GM18505 (cell line): ENCODE measurements at regions not wholly inside any gene's neighbourhood (a gene's known extent, or its start where the extent isn't known, plus 50 kb on each side); places are given as distances from the start of the nearest gene placed in this dataset.
A peak's percentile ranks its signal among the peaks of the same experiment; 100 is the strongest.

Experiments
- ATAC-seq: cut with Tn5 transposase; IDR thresholded peaks from one replicate; pipeline ENCODE4 v1.9.1; 2021; ENCODE audit not compliant: unreplicated experiment
- POLR2A ChIP-seq: IDR thresholded peaks from 4 replicates; pipeline ENCODE4 v1.6.1; 2011; ENCODE audit warnings: borderline replicate concordance; ENCODE audit not compliant: insufficient read depth, insufficient read length; ENCODE audit errors: extremely low read depth

DNA sequence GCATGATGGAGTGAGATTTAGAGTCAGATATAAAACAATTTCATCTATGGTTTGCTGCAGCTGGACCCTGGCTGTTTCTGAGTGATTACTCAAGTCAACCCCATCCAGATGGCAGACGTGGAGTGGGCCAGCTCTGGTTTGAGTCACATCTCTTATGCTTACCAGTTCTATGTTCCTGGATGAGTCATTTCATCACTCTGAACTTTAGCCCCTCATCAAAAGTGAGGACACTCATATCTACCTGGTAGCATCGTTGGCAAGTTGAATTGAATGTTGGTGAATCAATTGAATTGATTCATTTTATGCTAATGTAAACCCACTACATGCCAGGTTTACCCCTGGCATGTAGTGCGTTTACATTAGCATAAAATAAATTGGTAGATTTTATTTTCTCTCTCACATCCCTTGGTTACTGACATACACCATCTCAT lies 176.4 kb downstream of the FGF18 start:
- TF ChIP-seq POLR2A = no peak
- ATAC-seq = peak; percentile 77

DNA sequence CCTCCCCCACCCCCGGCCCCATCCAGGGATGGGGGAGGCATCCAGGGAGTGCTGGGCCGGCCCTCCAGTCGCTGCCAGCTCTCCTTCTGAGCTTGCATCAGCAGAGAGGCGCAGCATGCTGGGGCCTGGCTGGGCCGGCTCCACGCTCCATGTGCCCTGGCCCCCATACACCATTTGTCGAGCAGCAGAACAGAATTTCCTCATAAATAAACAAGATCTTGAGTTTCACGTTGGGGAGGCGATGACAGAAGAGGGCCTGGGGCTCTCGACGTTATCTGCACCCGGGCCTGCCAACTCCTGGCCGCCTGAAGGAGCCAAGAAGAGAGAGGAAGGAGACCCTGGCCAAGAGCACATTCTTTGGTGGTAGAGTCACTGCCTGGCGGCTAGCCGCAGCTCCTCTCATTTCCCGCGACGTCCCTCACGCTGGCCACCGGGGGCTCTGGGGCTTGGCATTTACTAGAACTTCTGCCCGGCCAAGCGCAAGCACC lies 177.0 kb downstream of the FGF18 start:
- no peak for TF ChIP-seq POLR2A
- ATAC-seq = no peak

DNA sequence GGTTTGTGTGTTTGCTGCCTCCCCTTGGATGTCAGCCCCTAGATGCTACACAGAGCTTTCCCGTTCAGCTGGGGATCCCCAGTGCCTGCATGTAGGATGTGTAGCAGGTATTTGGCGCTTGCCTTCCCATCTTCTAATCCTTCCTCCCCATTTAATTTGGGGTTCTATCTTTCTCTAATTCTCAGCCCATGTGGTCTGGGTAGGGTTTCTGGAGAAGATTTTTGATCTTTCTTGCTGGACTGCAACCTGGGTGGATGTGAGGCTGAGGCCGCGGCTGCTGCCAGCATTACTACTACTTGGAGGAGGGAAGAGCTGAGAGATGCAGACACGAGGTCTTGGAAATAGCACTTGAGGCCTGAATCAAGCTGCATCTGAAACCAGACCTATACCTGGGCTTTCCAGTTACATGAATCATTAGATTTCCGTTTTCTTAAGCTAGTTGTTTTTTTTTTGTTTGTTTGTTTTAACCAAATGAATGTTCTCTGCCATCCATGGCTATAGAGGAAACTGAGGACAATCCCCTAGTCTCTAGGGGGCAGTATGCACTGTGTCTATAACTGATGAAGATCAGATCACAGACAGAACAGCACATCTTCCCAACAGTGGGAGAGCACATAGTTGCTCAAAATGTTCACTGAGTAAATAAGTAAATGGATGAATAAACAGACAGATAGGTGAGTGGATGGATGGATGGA lies 178.6 kb downstream of the FGF18 start:
- ATAC-seq = no peak
- no peak for TF ChIP-seq POLR2A

DNA sequence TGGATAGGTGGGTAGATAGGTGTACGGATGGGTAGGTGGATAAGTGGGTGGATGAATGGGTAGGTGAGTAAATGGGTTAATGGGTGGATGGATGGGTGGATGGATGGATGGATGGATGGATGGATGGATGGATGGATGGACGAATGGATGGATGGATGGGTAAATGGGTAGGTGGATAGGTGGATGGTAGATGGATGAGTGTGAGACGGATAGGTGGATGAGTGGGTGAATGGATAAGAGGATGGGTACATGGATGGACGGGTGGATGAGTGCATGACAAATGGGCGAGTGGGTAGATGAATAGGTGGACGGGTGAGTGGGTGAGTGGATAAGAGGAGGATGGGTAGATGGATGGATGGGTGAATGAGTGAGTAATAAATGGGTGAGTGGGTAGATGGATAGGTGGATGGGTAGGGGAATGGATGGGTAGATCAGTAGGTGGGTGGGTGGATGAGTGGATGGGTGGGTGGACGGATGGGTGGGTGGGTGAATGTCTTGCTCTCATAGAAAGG lies 179.2 kb downstream of the FGF18 start:
- no peak for ATAC-seq
- no peak for TF ChIP-seq POLR2A

DNA sequence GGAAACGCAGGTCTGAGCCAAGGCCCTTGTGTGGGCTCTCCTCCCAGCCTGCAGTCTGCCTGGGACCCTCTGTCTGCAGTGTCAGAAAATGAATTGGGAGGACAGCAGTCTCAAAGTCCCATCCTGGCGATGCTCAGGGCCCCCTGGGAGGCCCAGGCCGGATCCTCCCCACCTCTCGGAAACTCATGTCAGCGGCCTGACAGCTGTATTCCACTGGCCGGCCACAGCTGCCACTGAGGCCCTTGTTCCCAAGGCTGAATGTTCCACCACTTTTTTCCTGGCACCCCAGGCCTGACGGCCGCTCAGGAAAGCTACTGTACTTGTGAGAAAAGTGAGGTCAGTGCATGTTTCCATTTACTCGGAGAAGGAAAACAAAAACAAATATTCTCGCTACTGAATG lies 180.0 kb downstream of the FGF18 start:
- no peak for ATAC-seq
- TF ChIP-seq POLR2A = no peak

DNA sequence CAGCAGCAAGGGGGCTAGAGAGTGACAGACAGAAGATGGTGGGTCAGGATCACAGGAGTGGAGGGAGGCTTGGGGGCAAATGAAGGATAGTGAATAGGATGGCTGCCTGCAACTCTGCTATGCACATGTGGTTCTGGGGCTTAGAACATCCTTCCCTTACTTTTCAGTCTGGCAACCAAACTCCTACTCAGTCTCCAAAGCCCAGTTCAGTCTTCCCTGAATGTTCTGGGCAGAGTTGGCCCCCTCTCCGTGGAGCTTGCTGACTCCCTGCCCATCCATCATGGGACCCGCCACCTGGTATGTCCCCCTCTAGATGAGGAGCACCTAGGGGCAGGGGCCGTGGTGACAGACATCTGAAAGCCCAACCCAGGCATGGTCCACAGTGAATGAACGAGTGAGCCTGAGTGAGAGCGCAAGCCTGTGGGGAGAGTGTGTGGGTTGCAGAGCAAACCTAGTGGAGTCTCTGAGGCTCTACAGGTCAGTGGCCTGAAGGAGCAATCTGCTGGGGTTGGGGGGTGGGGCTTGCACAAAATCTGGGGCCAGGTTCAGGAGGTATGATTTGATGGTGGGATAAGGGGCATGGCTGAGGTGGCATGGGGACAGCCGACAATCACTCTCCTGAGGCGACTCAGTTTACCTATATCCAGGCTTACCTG lies 180.6 kb downstream of the FGF18 start:
- no peak for TF ChIP-seq POLR2A
- ATAC-seq = no peak

DNA sequence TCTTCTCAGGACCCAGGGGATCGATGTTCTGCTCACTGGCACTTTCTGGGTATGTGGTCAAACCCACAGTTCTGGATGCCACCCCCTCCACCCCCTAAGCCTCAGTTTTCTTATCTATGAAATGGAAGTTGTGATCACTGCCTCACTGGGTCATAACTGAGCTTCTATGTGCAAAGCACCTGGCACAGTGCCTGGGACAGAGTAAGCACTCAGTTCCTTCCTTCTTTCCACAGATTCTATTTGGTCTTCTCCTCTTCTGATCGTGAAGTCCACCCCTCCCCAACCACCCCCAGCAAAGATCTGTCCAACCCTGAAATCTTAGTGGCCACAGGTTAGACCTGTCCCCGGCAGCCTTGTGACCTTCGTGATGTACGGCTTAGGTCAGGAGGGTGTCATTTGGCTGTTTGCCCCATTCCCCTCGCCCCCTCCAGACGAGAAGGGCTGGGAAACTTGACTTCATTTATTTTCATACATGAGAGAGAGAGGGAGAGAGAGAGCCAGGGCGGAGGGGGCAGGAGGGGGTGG lies 181.4 kb downstream of the FGF18 start:
- TF ChIP-seq POLR2A = no peak
- ATAC-seq = no peak

DNA sequence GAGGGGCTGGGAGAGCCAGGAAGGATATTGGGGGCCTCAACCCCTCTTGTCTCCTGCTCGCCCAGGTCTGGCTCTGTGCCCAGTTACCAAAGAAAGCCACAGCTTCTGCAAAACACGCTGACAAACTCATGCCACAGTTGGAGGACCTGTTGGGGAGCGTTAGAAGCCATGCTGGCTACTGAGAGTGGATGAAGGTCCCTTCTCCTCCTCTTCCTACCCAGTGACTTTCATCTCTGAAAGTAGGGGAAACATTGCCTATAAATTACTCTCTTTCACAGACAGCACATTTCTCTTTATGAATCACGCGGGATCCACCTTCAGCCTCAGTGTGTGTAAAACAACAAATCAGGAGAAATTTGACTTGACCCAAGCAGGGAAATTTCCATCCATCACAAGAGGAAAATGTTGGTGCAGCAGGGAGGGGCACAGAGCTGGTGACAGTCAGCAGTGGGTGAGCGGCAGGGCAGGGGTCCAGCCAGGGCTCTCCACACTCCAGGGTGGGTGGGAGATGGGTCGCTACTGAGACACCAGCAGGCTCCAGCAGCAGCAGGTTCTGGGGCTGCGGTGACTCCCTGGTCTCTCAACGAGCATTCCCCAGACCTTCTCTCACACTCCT lies 181.9 kb downstream of the FGF18 start:
- no peak for ATAC-seq
- no peak for TF ChIP-seq POLR2A

DNA sequence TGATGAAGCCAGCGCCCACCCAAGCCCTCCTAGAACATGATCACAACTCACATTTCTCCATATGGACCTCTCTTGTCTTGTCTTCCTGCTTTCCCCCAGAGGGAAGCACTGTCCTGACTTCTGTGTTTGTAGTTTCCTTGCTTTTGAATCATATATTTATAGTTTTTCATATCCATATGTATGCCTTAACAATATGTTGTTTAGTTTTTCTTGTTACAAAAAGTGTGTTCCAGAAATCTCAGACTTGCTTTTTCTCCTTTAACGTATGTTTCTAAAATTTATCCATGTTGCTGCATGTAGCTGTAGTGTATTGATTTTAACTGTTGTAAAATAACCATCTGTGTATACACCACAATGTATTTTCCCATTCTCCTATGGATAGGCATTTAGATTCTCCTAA lies 182.0 kb upstream of the SMIM23 start:
- no peak for TF ChIP-seq POLR2A
- no peak for ATAC-seq

DNA sequence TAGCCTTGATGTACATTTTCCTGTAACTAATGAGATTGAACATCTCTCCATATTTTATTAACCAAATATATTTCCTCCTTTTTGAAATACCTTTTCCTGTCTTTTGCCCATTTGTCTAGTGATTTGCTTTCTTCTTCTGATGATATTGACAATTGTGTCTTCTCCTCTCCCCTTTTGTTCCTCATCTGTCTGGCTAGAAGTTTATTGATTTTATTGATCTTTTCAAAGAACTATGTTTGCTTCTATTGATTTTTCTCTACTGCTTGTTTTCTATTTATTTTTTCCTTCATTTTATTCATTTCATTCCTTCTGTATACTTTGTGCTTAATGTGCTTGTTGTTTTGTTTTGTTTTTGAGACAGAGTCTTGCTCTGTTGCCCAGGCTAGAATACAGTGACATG lies 181.4 kb upstream of the SMIM23 start:
- ATAC-seq = no peak
- TF ChIP-seq POLR2A = no peak

DNA sequence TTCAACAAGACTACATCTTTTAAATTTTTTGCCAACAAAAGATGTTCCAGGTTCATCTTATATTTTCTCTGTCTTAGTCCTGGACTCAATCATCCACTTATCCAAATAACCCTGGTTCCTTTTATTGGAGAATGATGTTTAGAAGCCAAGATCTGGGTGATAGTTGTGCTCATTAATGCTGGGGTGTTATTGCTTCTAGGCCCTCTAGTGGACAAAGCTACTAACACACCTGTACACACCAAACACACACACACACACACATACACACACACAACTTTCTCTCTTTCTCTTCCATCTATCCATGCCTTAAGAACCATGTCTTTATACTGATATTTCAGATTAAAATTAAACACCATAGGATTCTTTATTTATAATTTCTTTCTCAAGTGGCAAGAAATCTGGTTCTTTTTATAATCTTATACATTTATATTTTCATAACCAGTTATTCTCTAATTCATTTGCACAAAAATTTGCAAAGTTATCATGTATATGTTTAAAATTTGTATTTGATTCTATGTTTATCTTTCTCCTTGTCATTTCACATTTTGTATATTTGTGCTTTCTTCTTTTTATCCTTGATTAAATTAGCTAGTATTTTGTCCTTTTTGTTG lies 179.1 kb upstream of the SMIM23 start:
- ATAC-seq = no peak
- TF ChIP-seq POLR2A = no peak

DNA sequence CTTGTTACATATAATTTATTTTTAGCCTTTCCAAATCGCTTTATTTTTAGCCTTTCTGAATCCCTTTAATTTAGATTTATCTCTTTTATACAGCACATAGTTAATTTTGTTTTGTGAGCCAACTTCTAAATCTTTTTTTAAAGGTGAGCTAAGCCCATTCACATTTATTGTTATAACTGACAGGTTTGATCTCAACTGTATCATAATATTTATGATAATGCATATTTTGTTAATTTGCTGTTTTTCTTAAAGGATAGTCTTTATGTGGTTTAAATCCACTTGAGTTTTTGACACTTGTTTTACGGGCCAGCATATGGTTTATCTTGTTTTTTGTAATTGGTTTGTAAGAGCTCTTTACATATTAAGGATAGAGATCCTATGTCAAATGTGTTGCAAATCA lies 177.8 kb upstream of the SMIM23 start:
- TF ChIP-seq POLR2A = no peak

DNA sequence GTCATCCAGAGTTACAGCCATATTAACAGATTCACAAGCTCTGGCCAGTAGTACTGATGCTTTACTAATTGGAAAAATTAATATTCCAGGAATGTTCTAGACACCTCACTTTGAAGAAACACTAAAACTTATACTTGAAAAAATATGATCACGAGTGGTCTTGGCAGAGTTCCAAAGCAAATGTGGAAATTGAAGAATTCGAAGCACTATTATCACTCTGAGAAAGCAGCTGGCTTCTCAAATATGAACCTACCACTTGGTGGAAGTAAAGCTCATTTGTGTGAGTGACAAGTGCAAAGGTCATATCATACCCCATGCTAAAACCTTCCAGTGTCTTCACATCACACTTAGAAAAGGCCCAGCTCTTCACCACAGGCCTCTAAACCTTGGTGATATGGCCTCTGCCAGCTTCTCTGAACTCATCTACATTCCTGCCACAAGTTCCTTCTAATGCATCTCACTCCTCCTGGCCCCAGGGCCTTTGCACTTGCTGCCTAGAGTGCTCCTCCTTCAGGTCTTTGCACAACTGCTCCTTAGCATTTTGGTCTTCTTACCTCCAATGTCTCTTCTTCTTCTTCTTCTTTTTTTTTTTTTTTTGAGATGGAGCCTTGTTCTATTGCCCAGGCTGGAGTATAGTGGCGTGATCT lies 175.7 kb upstream of the SMIM23 start:
- no peak for TF ChIP-seq POLR2A
- ATAC-seq = no peak

More for the DNA sequence above, 177.8 kb upstream of the SMIM23 start:
- no peak for ATAC-seq

DNA sequence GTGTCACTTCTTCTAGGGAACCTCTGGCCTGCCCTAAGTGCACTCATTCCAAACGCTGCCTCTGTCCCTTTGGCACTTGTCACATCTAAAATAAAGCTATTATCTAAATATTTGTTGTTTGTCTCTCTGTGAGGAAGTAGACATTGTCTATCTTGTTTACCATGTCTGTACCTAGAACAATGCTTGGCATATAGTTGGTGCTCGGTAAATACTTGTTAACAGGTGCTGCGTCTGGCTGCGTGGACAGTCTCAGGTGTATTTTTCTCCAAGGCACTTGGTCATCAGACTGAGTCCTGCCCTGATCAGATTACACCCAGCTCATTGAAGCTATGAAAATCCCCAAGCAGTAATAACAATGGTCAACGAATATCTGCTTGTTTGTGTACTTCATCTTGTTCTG lies 174.9 kb upstream of the SMIM23 start:
- no peak for TF ChIP-seq POLR2A
- ATAC-seq = no peak

DNA sequence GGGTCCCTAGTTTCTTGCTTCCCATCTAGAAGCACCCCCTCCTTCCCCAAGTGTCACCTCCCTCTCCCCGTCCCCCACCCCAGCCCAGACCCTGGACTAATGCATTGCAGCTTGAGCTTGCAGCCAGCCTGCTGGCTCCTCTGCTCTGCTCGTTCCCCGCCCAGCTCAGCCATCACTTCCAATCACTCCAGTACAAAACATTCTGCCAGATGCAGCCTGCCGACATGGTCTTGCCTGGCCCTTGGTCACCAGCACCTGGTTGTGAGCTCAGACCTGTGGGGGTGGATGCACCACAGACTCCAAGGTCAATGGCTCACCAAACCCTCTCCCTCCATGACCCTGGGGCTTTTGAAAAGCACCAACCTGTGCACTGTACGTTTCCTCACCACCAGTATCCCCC lies 172.9 kb upstream of the SMIM23 start:
- TF ChIP-seq POLR2A = no peak
- no peak for ATAC-seq
